GM18858 (cell line): ENCODE measurements at regions not wholly inside any gene's neighbourhood (a gene's known extent, or its start where the extent isn't known, plus 50 kb on each side); places are given as distances from the start of the nearest gene placed in this dataset.

Experiments used
- ATAC-seq: cut with Tn5 transposase; IDR thresholded peaks from one replicate; pipeline ENCODE4 v1.9.1; 2021; ENCODE audit not compliant: unreplicated experiment

DNA sequence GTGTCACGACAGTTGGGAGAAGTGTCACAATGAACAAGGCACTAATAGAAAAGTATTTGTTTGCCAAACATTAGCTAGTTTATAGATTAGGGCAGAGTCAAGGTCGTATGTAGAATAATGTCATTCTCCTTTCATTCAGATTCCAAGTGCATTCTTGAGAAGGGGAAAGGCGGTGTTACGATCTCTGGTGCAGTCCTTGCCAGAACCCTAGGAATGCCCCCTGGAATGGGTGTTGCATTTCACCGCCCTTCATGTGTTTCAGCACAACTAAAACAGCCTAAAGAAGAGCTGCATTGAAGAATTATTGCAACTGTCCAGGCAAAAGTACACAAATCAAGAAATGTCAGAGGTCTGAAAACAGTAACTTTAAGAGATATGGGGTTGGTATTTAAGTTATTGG, 721.0 kb upstream of the WWC1 start:
- no peak for ATAC-seq

DNA sequence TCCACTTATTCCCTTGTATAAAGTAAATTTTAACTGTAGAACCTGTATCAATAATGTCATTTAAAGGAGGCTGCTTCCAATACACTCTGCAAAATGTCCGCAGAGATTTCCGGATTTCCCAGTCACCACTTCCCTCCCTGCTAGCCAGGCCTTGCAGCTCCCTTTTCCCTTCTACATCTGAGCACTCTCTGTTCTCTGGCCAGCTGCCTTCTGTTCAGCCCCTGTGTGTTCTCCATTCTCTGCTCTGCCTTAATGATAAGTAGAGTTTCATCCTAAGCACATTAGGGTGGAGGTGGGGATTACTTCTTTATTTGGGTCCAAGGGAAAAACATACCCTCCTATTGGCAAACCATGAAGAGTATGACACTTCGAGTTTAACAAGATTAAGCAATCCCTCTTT, 719.6 kb upstream of the WWC1 start:
- no peak for ATAC-seq

DNA sequence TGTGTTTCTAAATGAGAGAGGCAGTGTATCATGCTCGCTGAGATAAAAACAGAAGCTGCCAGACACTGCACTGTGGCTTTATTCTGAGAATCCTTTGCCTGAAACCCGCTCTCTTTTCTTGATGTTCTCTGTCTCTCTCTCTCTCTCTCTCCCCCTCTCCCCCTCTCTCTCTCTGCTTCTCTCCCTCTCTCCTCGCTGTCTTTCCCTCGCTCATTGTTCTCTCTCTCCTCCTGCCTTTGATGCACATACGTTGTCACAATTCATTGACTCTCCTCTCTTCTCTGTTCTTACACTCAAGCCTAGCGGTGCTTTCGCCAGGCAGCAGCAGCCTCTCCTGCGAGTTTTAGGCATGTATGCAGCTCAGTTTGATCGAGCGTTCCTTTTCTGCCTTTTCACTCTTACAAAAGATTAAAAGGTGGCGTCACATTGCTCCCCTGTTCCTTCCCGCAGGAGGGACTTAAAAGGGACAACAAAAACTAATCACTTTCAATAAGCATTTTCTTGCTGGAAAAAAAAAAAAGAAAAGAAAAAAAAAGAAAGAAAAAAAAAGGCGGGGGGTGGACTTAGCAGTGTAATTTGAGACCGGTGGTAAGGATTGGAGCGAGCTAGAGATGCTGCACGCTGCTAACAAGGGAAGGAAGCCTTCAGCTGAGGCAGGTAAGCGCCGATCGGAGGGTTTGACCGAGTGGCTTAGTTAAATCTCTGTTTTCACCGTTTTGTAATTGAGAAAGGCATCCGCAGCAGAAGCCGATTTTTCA, 717.9 kb upstream of the WWC1 start:
- no peak for ATAC-seq

DNA sequence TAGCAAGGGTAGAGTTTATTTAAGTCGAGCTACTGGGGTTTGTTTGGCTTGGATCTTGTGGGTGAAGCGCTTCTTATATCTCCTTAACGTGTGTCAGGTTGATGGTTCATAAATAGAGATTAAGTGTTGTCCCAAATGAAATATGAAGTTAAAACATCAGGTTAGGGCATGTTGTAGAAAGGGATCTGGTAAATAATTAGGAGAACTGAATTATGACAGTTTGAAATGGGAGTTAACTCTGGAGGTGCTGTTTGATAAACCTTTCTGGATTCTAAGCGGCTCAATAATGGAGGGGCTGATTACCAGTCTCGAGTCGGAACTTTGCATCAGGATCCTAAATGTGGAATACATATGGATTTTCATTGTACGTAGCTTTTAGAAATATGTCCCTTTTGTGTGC, 717.0 kb upstream of the WWC1 start:
- ATAC-seq = no peak

DNA sequence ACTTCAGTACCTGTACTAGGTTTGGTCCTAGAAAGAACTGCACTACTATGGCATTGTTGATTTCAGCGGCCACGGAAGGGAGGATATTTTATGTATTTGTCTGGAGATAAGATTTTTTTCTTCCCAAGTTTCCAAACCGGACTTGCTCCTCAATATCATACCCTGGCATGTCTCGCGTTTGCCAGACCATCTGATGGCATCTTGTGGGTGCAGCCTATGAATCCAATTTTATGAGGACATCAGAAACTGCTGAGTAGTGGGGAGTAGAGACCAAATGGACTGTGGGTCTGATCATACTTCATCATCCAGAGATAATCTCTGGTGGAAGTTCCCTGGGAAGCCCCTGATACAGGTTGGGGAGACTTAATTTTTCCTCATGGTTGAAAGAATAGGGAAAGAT, 716.1 kb upstream of the WWC1 start:
- ATAC-seq = no peak

DNA sequence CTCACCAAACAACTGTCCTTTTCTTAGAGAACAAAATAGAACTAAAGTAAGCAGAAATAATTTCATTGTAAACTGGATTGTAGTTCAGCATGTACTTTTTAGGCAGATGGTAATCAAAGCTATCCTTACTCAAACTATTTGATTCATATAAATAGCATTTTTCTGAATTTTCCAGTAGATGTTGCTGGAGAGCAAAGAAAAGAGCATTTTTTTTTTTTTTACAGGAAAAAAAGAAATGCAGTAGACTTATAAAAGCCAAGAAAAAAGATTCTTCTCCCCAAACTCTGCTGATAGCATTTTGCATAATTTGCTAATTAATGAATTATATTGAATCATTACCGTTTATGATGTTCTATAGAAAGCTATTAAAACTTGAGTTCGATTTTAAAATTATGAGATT, 715.3 kb upstream of the WWC1 start:
- ATAC-seq = no peak

DNA sequence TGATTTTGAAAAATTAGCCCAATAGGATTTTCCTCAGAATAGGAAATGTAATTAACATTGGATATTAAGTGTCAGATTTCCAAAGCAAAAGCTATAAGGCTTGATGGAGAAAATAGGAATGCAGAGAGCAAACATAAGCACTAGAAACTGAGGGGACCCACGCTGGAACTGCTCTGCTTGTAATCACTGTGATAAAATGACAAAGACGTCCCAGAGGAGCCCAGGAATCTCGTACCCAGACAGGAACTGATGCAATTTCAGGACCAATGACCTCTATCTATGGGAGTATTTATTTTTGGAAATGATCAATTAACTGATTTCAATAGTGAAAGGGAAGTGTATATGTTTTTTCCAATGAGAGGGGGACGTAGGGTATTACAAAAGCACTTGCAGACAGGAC, 714.5 kb upstream of the WWC1 start:
- ATAC-seq = no peak

DNA sequence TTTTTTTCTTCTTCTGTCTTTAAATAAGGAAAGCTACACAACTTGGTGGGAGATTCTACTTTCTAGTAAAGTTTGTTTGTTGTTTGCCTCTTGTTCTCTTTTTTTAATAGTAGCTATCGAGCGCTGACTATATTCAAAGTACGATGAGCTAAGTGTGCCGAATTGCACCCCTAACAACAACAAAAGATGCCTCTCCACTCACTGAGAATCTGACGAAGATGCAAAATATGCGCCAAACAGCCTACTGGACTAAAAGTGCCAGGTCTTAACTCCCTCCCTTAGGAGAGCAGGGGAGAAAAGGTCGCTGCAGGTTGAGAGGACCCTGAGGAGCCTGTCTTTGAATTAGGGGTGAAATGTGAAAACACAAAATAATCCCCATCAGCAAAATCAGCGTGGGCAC, 713.8 kb upstream of the WWC1 start:
- ATAC-seq = no peak

DNA sequence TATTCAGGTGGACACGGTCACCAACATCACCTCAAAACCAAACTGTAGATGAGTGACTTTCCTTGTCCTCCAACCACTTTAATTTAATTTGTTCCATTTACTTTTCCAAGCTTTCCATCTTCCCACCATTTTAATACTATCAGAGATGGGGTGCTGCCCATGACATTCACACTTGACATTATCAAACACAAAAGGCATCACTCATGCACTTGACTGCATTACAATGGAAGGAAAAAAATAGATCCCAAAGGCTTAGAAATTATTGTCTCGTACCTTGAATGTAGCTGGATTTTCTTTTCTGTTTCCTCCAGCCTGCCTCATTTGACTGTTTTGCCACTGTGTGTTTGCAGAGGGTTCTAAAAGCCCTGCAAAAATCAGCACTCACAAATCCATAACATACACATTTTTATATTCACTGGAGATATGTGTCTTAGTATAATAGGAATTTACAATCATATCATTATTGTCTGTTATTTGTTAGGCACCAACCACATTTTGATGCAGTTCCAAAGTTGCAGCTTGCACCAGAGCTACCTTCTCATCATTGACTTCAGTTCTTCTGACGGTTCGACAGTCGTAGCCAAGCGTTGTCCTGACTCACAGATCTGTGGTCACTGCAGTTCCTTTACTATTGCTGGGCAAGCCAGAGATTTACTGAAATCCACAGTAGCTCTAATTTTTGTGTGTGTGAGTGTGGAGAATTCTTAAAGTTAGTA, 712.3 kb upstream of the WWC1 start:
- ATAC-seq = no peak

DNA sequence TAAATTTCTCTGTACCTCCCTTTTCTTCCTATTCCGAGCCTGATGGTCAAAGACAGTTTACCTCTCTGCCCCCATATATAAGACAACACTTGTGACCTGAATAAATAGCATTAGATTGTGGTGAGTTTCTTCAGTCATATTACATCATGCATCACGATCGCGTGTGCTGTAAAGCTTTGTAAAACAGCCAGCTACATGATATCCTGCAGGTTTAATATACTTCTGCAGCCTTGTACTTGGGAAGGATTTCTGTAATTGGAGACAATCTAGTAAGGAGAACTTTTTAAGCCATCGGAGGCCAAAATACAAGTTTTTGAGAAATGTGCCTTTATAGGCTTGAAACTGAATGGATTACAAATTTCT, 711.8 kb upstream of the WWC1 start:
- no peak for ATAC-seq

DNA sequence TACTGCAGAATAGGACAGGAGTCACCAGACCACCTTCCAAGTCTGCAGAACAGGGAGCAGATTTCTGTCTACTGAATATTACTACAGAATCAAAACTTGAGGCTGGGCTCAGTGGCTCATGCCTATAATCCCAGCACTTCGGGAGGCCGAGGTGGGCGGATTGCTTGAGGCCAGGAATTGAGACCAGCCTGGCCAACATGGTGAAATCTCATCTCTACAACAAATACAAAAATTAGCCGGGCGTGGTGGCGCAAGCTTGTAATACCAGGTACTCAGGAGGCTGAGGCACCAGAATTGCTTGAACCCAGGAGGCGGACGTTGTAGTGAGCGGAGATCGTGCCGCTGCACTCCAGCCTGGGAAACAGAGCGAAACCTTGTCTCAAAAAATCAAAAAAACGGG, 710.8 kb upstream of the WWC1 start:
- ATAC-seq = no peak

DNA sequence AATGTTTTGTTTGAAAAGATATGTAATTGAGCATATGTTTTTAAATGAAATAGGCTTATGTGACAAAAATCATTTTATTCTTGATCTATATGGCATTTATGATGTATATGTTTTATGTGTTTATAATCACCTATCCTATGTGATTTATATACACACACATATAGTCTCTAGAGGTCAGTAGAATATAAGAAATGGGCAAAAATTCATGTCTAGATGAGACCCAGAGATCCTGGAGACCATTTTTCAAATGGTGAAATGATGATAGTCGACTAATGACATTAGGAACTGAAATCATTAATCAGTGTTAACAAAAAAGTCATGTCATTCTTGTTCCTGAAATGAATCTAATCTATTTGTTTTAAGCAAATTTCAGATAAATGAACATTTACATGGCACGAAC, 709.2 kb upstream of the WWC1 start:
- no peak for ATAC-seq

DNA sequence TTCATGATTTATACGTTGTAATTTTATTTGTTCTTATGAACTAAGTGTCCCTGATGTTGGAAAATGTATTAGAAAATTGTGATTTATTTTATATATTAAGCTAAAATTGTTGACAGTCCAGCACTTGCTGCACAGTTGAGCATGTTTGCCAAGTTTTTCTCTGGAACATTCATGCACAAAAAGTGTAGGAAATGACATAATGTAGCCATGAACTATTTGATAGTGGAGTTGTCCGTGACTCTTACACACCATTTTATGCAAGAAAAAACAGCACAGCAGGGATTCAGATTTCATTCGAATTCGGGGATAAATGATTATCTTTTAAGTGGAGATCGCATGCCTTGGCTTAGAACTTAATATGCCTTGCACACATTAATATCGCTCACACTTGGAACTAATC, 708.6 kb upstream of the WWC1 start:
- no peak for ATAC-seq

DNA sequence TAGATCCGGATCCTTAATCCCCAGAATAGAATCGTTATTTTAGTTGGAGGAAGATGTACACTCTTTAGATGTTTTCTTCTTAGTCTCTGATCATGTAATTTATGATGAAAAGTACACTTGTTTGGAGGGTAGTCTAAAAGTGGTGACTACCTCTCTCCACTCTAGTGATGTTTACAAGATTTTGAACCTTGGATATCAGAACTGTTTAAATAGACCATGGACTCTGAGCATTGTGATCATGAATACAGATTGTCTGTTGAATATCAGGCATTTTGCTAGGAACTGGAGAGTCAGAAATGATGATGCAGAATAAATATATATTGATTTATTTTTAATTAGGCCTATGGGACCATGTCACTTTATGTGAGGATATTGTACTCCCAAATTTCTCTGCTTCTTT, 706.3 kb upstream of the WWC1 start:
- ATAC-seq = no peak

DNA sequence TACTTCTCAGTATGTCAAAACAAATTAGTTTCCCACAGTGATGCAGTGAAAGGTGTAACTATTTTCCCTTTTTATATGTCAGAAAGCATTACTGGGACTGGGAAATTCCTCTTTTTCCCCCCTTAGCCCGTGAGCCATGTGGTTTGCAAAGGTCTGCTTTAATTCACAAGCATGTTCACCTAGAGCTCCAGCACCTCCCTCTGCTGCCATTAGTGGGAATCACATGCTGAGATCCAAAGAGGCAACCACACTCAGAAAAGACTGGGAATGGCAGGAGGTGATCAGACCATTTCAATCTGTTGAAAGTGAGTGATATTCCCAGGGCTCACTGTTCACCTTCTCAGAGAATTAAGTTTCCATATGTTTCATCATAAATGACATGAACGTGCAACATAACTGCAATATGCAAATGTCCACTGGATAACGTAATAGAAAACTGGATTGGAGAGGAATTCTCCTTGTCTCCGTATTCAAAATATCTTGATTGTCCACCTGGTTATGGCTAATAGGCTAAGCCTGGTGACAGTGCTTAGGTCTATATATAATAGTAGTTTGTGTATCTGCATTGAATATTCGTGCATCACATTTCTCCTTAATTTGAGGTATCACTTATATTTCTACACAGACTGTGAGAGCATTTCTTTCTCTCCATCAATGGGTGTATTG, 703.5 kb upstream of the WWC1 start:
- ATAC-seq = no peak

DNA sequence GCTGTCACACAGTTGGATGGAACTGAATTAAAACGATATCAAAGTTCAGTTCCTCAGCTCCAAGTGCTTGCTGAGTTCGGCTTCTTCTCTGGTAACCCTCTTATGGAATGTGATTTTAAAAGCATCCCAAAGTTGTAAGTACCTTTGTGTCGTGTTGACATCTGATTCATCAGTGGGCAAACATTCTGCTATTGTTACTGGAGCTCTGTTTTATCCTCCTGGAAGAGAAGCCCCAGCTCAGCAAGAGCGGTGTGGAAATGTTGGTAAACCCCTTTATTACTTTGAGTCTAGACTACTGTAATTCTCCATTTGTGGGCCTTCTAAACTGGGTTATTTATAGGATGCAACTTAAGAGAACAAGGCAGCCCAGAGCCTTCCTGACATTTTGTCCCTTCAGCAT, 699.3 kb upstream of the WWC1 start:
- no peak for ATAC-seq

DNA sequence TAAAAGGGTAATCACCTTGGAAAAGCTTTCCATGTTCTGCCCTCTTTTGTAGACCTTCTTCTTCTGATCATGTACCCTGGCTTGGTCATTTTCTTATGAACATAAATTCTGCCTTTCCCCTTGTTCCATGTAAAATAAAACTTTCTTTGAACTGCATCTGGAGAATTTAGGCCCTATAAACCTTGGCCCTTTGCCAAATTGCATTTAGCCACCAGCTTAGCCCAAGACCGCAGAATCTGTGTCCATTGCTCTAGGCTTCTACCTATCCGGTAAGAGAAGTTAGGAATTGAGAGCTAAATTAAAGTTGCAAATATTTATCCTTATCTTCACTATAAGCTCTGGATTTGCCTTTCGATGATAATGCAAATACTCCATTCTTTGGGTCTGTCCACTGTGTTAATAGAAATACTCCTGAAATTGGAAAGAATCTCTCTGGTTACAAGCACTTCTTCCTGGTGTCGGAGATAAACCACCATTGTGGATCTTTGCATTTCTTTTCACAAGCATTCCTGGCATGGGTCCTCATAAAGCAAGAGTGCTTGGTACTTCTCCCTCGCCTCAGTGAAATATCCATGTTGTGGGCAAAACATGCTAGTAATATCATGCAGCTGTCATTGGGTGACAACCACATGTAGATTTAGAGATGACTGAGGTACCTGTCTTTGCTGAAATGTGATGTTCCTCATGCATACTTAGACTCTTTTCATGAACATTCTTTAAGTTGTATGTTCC, 698.0 kb upstream of the WWC1 start:
- no peak for ATAC-seq

DNA sequence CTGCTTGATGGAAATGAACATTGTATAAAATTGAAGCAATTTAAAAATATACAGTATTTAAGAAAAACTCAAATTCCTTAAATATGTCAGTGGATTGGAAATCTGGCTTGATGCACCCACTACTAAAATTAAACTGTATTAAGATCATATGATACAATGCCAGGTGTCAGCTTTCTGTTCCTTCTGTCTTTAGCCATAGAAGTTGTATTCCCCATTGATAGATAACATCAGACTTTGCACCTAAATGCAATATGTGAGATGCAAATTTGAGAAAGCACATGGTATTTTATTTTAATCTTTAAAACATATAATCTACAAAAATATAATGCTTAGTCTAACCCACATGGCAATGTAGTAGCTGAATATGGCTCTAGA, 697.4 kb upstream of the WWC1 start:
- no peak for ATAC-seq

DNA sequence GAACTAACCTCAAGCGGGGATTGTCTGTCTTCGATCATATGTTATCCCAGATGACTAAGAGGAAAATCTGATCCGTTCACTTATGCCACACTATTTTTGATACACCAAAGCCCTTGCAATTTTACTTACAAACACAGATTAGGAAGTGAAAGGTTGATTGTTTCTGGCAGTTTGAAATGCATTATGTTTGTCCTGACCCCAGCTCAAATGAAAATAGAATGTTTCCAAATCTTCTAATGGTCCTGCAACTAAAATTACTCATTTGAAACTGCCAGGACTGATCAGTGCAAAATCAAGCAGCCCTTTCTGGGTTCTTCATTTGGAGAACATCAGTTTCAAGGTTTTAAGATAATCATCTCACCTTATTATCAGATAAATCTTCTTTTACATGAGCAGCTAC, 696.7 kb upstream of the WWC1 start:
- no peak for ATAC-seq

DNA sequence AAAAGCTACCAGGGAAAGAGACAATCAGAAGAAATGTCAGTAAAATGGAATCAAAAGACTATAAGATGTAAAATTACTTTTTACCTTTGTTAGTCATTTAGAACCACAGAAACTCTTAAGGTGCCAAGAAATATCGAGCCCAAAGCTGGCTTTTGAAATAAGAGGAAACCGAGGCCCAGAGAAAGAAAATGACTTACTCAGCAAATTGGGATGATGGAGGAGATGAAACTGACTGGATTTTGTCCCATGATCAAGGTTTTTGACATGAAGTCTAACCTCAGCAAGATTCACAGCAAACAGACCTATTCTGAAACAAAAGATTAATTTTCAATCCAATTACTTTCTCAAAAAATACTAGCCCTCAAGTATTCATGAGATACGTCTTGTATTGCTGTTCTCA, 696.2 kb upstream of the WWC1 start:
- ATAC-seq = no peak

DNA sequence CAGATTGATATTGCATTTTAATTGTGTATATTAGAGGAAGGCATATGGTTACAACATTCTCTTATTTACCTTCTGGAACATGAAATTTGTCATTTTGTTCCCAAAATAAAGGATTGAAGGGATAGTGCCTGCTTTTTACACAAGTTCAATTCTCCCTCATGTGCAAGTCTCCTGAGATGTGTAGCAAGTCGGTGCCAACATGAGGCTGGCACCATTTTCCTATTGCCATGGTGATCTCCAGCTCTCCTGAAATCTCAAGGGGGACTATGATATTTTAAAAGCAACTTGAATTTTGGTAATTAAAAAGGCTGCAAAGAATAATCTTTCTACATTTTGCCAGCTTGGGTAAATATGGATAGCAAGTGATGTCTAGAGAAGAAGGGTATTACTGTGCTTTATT, 693.3 kb upstream of the WWC1 start:
- no peak for ATAC-seq

DNA sequence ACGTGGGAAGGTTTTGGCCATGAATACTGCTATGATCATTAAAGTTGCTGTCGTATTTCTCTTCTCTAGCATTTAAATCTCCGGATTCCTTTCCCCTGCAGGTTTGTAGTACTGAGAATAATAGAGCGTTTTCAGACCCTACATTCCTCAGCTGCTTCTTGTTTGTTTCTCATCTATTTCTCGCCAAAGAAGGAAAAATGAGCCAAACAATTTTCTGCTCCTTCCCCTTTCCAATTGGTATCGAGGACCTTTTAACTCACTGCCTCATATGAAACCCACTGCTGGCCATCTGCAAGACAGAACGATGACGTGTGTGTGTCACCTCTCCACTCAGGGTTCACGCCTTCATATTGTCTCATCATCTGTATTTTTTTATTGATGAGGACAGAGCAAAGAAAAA, 689.4 kb upstream of the WWC1 start:
- ATAC-seq = no peak
